H1 (cell line): ENCODE measurements at regions not wholly inside any gene's neighbourhood (a gene's known extent, or its start where the extent isn't known, plus 50 kb on each side); places are given as distances from the start of the nearest gene placed in this dataset.

Experiments used
- CBX8 ChIP-seq: fragments of 300-800, 300-1000 bp; sonication (generic); IDR thresholded peaks from 2 replicates; pipeline ENCODE4 v1.7.1; 2016; ENCODE audit warnings: low read depth, low read length, borderline replicate concordance
- EGR1 ChIP-seq: IDR thresholded peaks from 2 replicates; pipeline ENCODE4 v1.6.1; 2011; ENCODE audit warnings: low read depth, low read length, borderline replicate concordance
- HDAC2 ChIP-seq, 2 experiments: fragments of 300-600 bp in 1 of 2; sonication (generic) in 1 of 2; IDR thresholded peaks; 2 replicates each; pipeline ENCODE4 v1.6.1; 2011 to 2012; ENCODE audit warnings: low read depth in 2 of 2, low read length in 2 of 2, mild to moderate bottlenecking in 2 of 2, moderate library complexity in 2 of 2, borderline replicate concordance in 1 of 2, inconsistent platforms in 1 of 2
- JUN ChIP-seq: IDR thresholded peaks from 2 replicates; pipeline ENCODE4 v1.6.1; 2011; ENCODE audit warnings: low read depth, mild to moderate bottlenecking, improper control_type of control experiment, low read length
- KDM4A ChIP-seq: IDR thresholded peaks from one replicate; pipeline ENCODE4 v1.7.1; 2012; ENCODE audit warnings: low read depth, mild to moderate bottlenecking, moderate library complexity, low read length, inconsistent platforms; ENCODE audit not compliant: severe bottlenecking
- NANOG ChIP-seq: IDR thresholded peaks from 2 replicates; pipeline ENCODE4 v1.6.1; 2011; ENCODE audit warnings: low read length, low read depth, mild to moderate bottlenecking, inconsistent platforms; ENCODE audit not compliant: insufficient read depth, poor library complexity, severe bottlenecking
- RXRA ChIP-seq: IDR thresholded peaks from 2 replicates; pipeline ENCODE4 v1.6.1; 2011; ENCODE audit warnings: low read depth, mild to moderate bottlenecking, low read length, moderate library complexity; ENCODE audit not compliant: insufficient read depth
- SUZ12 ChIP-seq: fragments of 200-600 bp; sonication (generic); IDR thresholded peaks from 2 replicates; pipeline ENCODE4 v1.6.1; 2012; ENCODE audit warnings: mild to moderate bottlenecking, inconsistent platforms, low read length, moderate library complexity, mixed read lengths
- TCF12 ChIP-seq: IDR thresholded peaks from 2 replicates; pipeline ENCODE4 v1.6.1; 2011; ENCODE audit warnings: low read depth, mild to moderate bottlenecking, low read length

DNA sequence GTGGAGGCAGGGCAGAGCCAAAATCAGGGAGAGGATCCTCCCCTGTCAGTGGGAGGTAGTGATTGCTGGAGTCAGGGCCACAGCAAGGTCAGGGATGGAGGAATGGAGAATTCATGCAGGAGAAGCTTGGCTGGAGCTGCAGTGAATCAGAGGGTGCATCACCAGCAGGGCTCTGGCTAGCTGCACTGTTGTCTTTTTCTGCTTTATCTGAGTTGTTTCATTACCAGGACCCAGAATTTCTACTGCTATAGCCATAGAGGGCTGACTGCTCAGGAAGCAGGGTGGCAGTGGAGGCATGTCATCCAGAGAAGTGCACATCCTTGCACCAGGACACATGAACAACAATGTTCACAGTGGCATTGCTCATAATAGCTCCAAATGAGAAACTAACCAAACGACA is 113.5 kb upstream of the GALNT15 start (continued):
- TF ChIP-seq JUN: no peak
- TF ChIP-seq SUZ12: no peak
- TF ChIP-seq HDAC2 (IDR thresholded peaks at IDR 0.05; ENCODE audit: borderline replicate concordance in 1 of 2, low read depth in 2 of 2, low read length in 2 of 2): no peak
- TF ChIP-seq NANOG: no peak
- TF ChIP-seq KDM4A: no peak
- TF ChIP-seq RXRA: no peak
- no peak for TF ChIP-seq TCF12
- no peak for TF ChIP-seq EGR1
- no peak for TF ChIP-seq CBX8
